NCI-H82 treated with DMSO at 0.1 percent for 48 hours (cell line): ENCODE measurements at regions not wholly inside any gene's neighbourhood (a gene's known extent, or its start where the extent isn't known, plus 50 kb on each side); places are given as distances from the start of the nearest gene placed in this dataset.

Experiments used
- DNase-seq: peaks from one replicate; lab custom pipeline; 2025; ENCODE audit not compliant: unreplicated experiment; lab: John Stamatoyannopoulos, UW

GRCh38 chr3:23740517-23740965 lies 65.2 kb upstream of the UBE2E1 start:
- no peak for DNase-seq

GRCh38 chr3:23741036-23741706 lies 64.6 kb upstream of the UBE2E1 start:
- DNase-seq: no peak

GRCh38 chr3:23743141-23743784 lies 62.5 kb upstream of the UBE2E1 start:
- DNase-seq: no peak

GRCh38 chr3:23746441-23746840 lies 59.3 kb upstream of the UBE2E1 start:
- DNase-seq: no peak

GRCh38 chr3:23747841-23748240 lies 57.9 kb upstream of the UBE2E1 start:
- no peak for DNase-seq

- no peak for DNase-seq
These were observed 57.2 kb upstream of the UBE2E1 start for GRCh38 chr3:23748398-23749110.

GRCh38 chr3:23749609-23750008 lies 56.1 kb upstream of the UBE2E1 start:
- DNase-seq: no peak

GRCh38 chr3:23750573-23751210 lies 55.1 kb upstream of the UBE2E1 start:
- no peak for DNase-seq

GRCh38 chr3:23751212-23751723 lies 54.5 kb upstream of the UBE2E1 start:
- no peak for DNase-seq

- no peak for DNase-seq
These were observed 53.6 kb upstream of the UBE2E1 start for GRCh38 chr3:23752126-23752525.

- no peak for DNase-seq
These were observed 51.5 kb upstream of the UBE2E1 start for GRCh38 chr3:23754215-23754614.
